OCI-LY7 (cell line): ENCODE measurements at regions not wholly inside any gene's neighbourhood (a gene's known extent, or its start where the extent isn't known, plus 50 kb on each side); places are given as distances from the start of the nearest gene placed in this dataset.

ENCODE experiments used
- CTCF ChIP-seq: fragments of 200-600 bp; sonication (generic); conservative IDR thresholded peaks from 2 replicates; pipeline ENCODE4 v1.5.1; 2014; ENCODE audit warnings: mild to moderate bottlenecking, antibody characterized with exemption, low read length, moderate library complexity, mixed read lengths
- EZH2phosphoT487 ChIP-seq: fragments of 200-600 bp; sonication (generic); IDR thresholded peaks from 2 replicates; pipeline ENCODE4 v1.6.1; 2018; ENCODE audit warnings: low read depth, borderline replicate concordance, mild to moderate bottlenecking, mixed run types, antibody characterized with exemption, low read length, moderate library complexity, mixed read lengths

GRCh38 chr12:45644541-45644940 is 85.0 kb upstream of the ARID2 start:
- no peak for TF ChIP-seq CTCF
- no peak for TF ChIP-seq EZH2phosphoT487
